Fibroblast of lung (primary cell): ENCODE measurements at regions not wholly inside any gene's neighbourhood (a gene's known extent, or its start where the extent isn't known, plus 50 kb on each side); places are given as distances from the start of the nearest gene placed in this dataset.

Experiments used
- DNase-seq, 2 donors: peaks; one replicate each; pipeline versions ENCODE4 v3.0.0 to v3.0.0-alpha.2; 2010; ENCODE audit warnings: low read depth in 2 of 2
- H2AFZ ChIP-seq: 2 replicates; pipeline ENCODE4 v1.5.1; 2012; ENCODE audit warnings: low read length, control low read depth, inconsistent platforms
- H3K27ac ChIP-seq: 2 replicates; pipeline ENCODE4 v1.5.1; 2011; ENCODE audit warnings: low read length, control low read depth; ENCODE audit not compliant: insufficient read depth
- H3K27me3 ChIP-seq: 2 replicates; pipeline ENCODE4 v1.5.1; 2011; ENCODE audit warnings: mild to moderate bottlenecking, low read length; ENCODE audit not compliant: control insufficient read depth, insufficient read depth
- H3K36me3 ChIP-seq: 2 replicates; pipeline ENCODE4 v1.5.1; 2011; ENCODE audit warnings: low read length; ENCODE audit not compliant: control insufficient read depth, insufficient read depth
- H3K4me1 ChIP-seq: 2 replicates; pipeline ENCODE4 v1.5.1; 2011; ENCODE audit warnings: low read length; ENCODE audit not compliant: control insufficient read depth, insufficient read depth; ENCODE audit errors: extremely low read depth
- H3K4me2 ChIP-seq: 2 replicates; pipeline ENCODE4 v1.5.1; 2011; ENCODE audit warnings: low read length, control low read depth; ENCODE audit not compliant: insufficient read depth; ENCODE audit errors: extremely low read depth
- H3K4me3 ChIP-seq, 4 experiments: fragments of 200-600 bp in 1 of 4; sonication (generic) in 1 of 4; replicated peaks in 1 of 4; 2 replicates each; pipeline ENCODE4 v1.5.1; 2011 to 2016; ENCODE audit warnings: low read length in 4 of 4, low read depth in 3 of 4, mild to moderate bottlenecking in 3 of 4, control low read depth in 2 of 4, inconsistent platforms in 1 of 4, mixed read lengths in 1 of 4; ENCODE audit not compliant: insufficient read depth in 1 of 4; ENCODE audit errors: control extremely low read depth in 1 of 4
- H3K79me2 ChIP-seq: 2 replicates; pipeline ENCODE4 v1.5.1; 2012; ENCODE audit warnings: mild to moderate bottlenecking, low read length, inconsistent platforms; ENCODE audit not compliant: control insufficient read depth, insufficient read depth
- H3K9ac ChIP-seq: 2 replicates; pipeline ENCODE4 v1.5.1; 2011; ENCODE audit warnings: mild to moderate bottlenecking, low read length, control low read depth; ENCODE audit not compliant: insufficient read depth
- H3K9me3 ChIP-seq: 2 replicates; pipeline ENCODE4 v1.5.1; 2012; ENCODE audit warnings: low read depth, low read length; ENCODE audit not compliant: control insufficient read depth, insufficient read depth
- H4K20me1 ChIP-seq: 2 replicates; pipeline ENCODE4 v1.5.1; 2011; ENCODE audit warnings: low read length; ENCODE audit not compliant: control insufficient read depth, insufficient read depth; ENCODE audit errors: extremely low read depth
- CTCF ChIP-seq, 2 donors: IDR thresholded peaks in 1 of 2; conservative IDR thresholded peaks in 1 of 2; 1 replicate in 1 of 2; 2 replicates in 1 of 2; pipeline ENCODE4 v1.5.1; 2011 to 2012; ENCODE audit warnings: low read length in 2 of 2, control low read depth in 1 of 2, inconsistent platforms in 1 of 2, low read depth in 1 of 2, mild to moderate bottlenecking in 1 of 2
- EZH2 ChIP-seq: IDR thresholded peaks from 2 replicates; pipeline ENCODE4 v1.5.1; 2012; ENCODE audit warnings: low read length, control low read depth, mild to moderate bottlenecking; ENCODE audit errors: missing control alignments

- peak; percentile 6 to 15 for DNase-seq
Observed at GRCh38 chr20:63103402-63104311, 96.9 kb upstream of the BHLHE23 start.

GRCh38 chr20:63102721-63103375 is 96.1 kb upstream of the BHLHE23 start:
- peak overlapping the region; percentile 59 for H3K4me2 ChIP-seq
- peak; percentile 9 to 34 for DNase-seq

More at GRCh38 chr20:63103402-63104311, 96.9 kb upstream of the BHLHE23 start:
- H3K9me3 ChIP-seq: no peaks in the 10 kb centered on the region
- no peak overlapping the region for H3K27ac ChIP-seq
- no peaks in the 10 kb centered on the region for H3K27me3 ChIP-seq
- H2AFZ ChIP-seq: no peak overlapping the region
- TF ChIP-seq EZH2: no peak
- TF ChIP-seq CTCF (conservative IDR thresholded peaks at IDR 0.05 in 1 of 2, IDR thresholded peaks at IDR 0.05 in 1 of 2; ENCODE audit: low read depth in 1 of 2, low read length in 2 of 2): no peak
- H3K36me3 ChIP-seq: no peaks in the 10 kb centered on the region
- H3K79me2 ChIP-seq: no peaks in the 10 kb centered on the region
- no peak overlapping the region for H3K4me2 ChIP-seq
- H3K9ac ChIP-seq: no peak overlapping the region
- no peak overlapping the region for H3K4me3 ChIP-seq
- H3K4me1 ChIP-seq: no peaks in the 10 kb centered on the region
- no peaks in the 10 kb centered on the region for H4K20me1 ChIP-seq

More at GRCh38 chr20:63102721-63103375, 96.1 kb upstream of the BHLHE23 start:
- no peaks in the 10 kb centered on the region for H3K9me3 ChIP-seq
- no peaks in the 10 kb centered on the region for H4K20me1 ChIP-seq
- no peak for TF ChIP-seq EZH2
- TF ChIP-seq CTCF (conservative IDR thresholded peaks at IDR 0.05 in 1 of 2, IDR thresholded peaks at IDR 0.05 in 1 of 2; ENCODE audit: low read depth in 1 of 2, low read length in 2 of 2): no peak
- H2AFZ ChIP-seq: no peak overlapping the region
- peak overlapping the region in 1 of 4 experiments; percentile 28 for H3K4me3 ChIP-seq
- H3K27ac ChIP-seq: no peak overlapping the region
- H3K36me3 ChIP-seq: no peaks in the 10 kb centered on the region
- no peaks in the 10 kb centered on the region for H3K79me2 ChIP-seq
- no peaks in the 10 kb centered on the region for H3K27me3 ChIP-seq
- H3K9ac ChIP-seq: no peak overlapping the region
- no peaks in the 10 kb centered on the region for H3K4me1 ChIP-seq
